ENCODE measurements at regions not wholly inside any gene's neighbourhood (a gene's known extent, or its start where the extent isn't known, plus 50 kb on each side); places are given as distances from the start of the nearest gene placed in this dataset.
A peak's percentile ranks its signal among the peaks of the same experiment; 100 is the strongest.

DNA sequence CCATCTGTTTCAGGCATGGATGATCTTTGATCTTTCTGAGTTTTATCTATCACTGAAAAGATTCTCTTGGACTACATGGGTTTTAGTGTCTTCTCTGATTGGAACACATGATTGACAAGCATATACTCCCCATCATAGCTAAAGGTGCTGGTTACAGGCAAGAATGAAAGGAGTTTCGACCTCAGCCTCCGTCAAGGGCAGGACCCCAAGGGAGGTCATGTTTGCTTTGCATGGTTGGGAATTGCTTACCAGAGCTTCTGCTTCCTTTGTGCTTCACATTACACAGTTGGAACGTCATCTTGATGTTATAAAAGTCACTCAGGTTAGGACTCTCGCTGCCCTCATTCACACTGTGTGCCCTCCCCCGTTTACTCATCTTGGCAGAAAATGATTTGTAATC lies 287.7 kb downstream of the PIK3C3 start:
- intact Hi-C loops (cut with DNase I), result no loop called here
- Histone ChIP-seq H3K36me3 (ENCODE audit: control insufficient read depth in 1 of 2, insufficient read depth in 2 of 2, low read length in 1 of 2) (no peaks in the 10 kb centered on the region), H3K4me3 (ENCODE audit: low read length in 2 of 2) (no peak overlapping the region), H3K9me3 (ENCODE audit: control insufficient read depth, low read length) (no peaks in the 10 kb centered on the region), H3K27ac (ENCODE audit: low read depth in 1 of 2, low read length in 2 of 2) (no peak overlapping the region), H3K4me1 (ENCODE audit: control insufficient read depth in 1 of 2, insufficient read depth in 2 of 2, low read length in 2 of 2) (no peaks in the 10 kb centered on the region), H3K27me3 (ENCODE audit: control insufficient read depth in 1 of 2, insufficient read depth in 2 of 2, low read length in 1 of 2) (no peaks in the 10 kb centered on the region)
- ATAC-seq (ENCODE audit: low FRiP score) (no peak), DNase-seq (no peak)
- 20 to 25% methylated on average over 5 of the region's 5 CpGs for WGBS, 2 donors

DNA sequence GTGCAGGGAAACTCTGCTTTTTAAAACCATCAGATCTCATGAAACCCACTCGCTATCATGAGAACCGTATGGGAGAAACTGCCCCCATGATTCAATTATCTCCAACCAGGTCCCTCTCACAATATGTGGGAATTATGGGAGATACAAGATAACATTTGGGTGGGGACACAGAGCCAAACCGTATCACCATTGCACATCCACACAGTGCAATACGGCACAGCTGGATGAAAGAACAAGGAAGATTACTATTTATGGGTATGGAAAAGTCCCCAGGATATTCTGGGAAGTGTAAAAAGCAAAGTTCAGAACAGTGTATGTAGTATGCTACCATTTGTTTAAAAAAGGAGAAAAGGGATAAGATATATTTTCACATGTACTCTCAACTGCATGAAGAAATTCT lies 290.1 kb downstream of the PIK3C3 start:
- Histone ChIP-seq H3K4me1 (ENCODE audit: control insufficient read depth in 1 of 2, insufficient read depth in 2 of 2, low read length in 2 of 2) (no peaks in the 10 kb centered on the region), H3K4me3 (ENCODE audit: low read length in 2 of 2) (no peak overlapping the region), H3K36me3 (ENCODE audit: control insufficient read depth in 1 of 2, insufficient read depth in 2 of 2, low read length in 1 of 2) (no peaks in the 10 kb centered on the region), H3K27me3 (ENCODE audit: control insufficient read depth in 1 of 2, insufficient read depth in 2 of 2, low read length in 1 of 2) (no peaks in the 10 kb centered on the region), H3K27ac (ENCODE audit: low read depth in 1 of 2, low read length in 2 of 2) (no peak overlapping the region), H3K9me3 (ENCODE audit: control insufficient read depth, low read length) (no peaks in the 10 kb centered on the region)
- no peak for ATAC-seq (ENCODE audit: low FRiP score)
- 83% methylated on average over 4 of the region's 4 CpGs for WGBS, 2 donors
- DNase-seq, result no peak
- intact Hi-C loops (cut with DNase I), result no loop called here

DNA sequence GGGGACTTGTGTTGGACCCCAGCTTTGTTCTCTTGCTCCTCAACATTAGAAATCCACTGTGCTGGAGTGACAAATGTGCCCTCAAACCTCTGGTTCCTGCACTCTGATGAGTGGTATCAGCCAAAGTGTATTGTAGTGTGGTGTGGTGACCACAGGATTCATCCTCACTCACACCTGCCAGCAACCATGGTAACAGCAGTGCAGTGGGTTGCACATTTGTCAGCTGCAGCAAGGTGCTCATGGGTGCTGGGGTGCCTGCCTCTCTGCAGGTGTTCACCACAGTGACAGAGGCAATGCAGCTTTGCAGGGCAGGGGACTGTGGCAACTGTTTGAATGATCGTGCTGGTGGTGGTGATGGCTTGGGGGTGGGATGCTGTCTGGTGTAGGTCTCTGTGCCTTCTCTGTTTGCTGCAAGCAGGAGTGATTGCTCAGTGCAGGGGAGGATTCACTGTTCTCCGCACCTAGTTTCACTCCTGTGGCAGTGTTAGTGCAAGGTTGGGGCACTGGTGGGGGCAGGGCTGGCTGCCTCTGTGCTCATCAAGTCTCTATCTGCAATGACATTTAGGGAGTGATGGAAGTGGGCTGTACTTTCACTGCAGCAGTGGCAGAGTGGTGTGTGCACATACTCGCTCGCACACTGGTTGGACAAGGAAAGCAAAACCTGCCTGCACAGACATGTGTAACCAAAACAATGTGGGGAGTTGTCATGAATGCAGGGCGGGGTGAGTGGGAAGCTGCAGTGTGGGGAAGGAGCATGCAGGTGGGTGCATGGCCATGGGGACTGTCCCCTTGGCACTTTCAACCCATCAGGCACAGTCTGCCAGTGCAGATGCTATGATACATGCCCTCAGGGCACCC lies 301.1 kb downstream of the PIK3C3 start:
- no peaks in the 10 kb centered on the region for H3K36me3 ChIP-seq (ENCODE audit: control insufficient read depth in 1 of 2, insufficient read depth in 2 of 2, low read length in 1 of 2)
- H3K9me3 ChIP-seq (ENCODE audit: control insufficient read depth, low read length), result peaks cover 2% of the 10 kb centered on the region
- 83 to 85% methylated on average over 5 of the region's 5 CpGs for WGBS, 2 donors
- ATAC-seq (ENCODE audit: low FRiP score) (peak; percentile 36), DNase-seq (no peak)
- no peaks in the 10 kb centered on the region for H3K27me3 ChIP-seq (ENCODE audit: control insufficient read depth in 1 of 2, insufficient read depth in 2 of 2, low read length in 1 of 2)
- intact Hi-C loops (cut with DNase I), result no loop called here
- no peak overlapping the region for H3K27ac ChIP-seq (ENCODE audit: low read depth in 1 of 2, low read length in 2 of 2)
- no peak overlapping the region for H3K4me3 ChIP-seq (ENCODE audit: low read length in 2 of 2)
- no peaks in the 10 kb centered on the region for H3K4me1 ChIP-seq (ENCODE audit: control insufficient read depth in 1 of 2, insufficient read depth in 2 of 2, low read length in 2 of 2)

DNA sequence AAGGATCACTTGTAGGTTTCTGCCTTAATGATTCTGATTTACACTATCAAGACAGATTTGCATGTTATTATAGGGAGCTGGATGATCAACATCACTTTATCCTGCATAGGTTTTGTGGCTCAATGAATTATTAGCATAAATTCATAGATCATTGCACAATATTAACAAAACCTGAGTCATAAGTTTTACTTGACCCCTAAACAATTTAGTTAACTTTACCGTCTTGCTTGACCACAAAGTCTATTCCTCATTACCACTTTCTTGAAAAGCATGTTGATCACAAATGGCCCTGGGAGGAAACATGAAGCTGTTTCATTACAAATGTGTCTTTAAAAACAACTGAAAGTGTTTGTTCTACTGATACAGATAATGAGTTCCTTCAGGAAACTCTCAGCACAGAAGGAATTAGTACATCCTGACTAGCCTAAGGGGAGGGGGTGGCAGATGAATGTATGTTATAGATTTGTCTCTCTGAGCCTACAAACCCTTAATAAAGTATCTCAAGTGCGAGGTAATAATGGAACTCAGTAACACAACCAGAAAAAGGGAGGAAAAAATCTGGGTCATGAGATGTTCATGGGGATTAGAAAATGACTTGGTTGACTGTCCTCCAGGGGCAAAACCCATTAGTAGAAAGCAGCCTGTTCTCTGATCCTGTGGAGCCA lies 303.4 kb downstream of the PIK3C3 start:
- Histone ChIP-seq H3K27me3 (ENCODE audit: control insufficient read depth in 1 of 2, insufficient read depth in 2 of 2, low read length in 1 of 2) (no peaks in the 10 kb centered on the region), H3K4me3 (ENCODE audit: low read length in 2 of 2) (no peak overlapping the region), H3K36me3 (ENCODE audit: control insufficient read depth in 1 of 2, insufficient read depth in 2 of 2, low read length in 1 of 2) (no peaks in the 10 kb centered on the region), H3K4me1 (ENCODE audit: control insufficient read depth in 1 of 2, insufficient read depth in 2 of 2, low read length in 2 of 2) (no peaks in the 10 kb centered on the region), H3K27ac (ENCODE audit: low read depth in 1 of 2, low read length in 2 of 2) (no peak overlapping the region), H3K9me3 (ENCODE audit: control insufficient read depth, low read length) (no peaks in the 10 kb centered on the region)
- intact Hi-C loops (cut with DNase I), result no loop called here
- WGBS, 2 donors, result 68 to 70% methylated on average over 2 of the region's 2 CpGs
- ATAC-seq (ENCODE audit: low FRiP score), result no peak
- no peak for DNase-seq

DNA sequence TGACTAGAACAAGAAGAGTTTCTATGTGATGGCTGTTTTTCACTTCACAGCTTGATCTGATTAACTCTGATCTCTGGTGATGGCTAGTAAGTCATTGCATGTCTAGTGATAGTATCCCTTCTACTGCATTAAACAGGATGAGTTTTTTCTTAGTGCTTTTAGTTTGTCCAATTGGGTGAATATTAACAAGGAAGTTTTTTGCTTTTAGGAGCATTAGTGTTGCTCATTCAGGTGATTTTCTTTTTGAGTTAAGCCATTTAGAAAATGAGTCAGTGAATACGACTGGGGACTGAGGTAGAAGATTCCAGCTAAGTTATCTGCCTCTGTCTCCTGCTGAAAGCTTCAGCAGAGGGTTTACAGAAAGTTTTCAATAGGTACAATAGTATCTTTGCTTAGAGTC lies 306.7 kb downstream of the PIK3C3 start:
- ATAC-seq (ENCODE audit: low FRiP score) (no peak), DNase-seq (no peak)
- Histone ChIP-seq H3K27me3 (ENCODE audit: control insufficient read depth in 1 of 2, insufficient read depth in 2 of 2, low read length in 1 of 2) (peaks cover 0 to 2% of the 10 kb centered on the region in 2 donors), H3K27ac (ENCODE audit: low read depth in 1 of 2, low read length in 2 of 2) (no peak overlapping the region), H3K4me3 (ENCODE audit: low read length in 2 of 2) (no peak overlapping the region), H3K36me3 (ENCODE audit: control insufficient read depth in 1 of 2, insufficient read depth in 2 of 2, low read length in 1 of 2) (no peaks in the 10 kb centered on the region), H3K4me1 (ENCODE audit: control insufficient read depth in 1 of 2, insufficient read depth in 2 of 2, low read length in 2 of 2) (no peaks in the 10 kb centered on the region), H3K9me3 (ENCODE audit: control insufficient read depth, low read length) (no peaks in the 10 kb centered on the region)
- WGBS, 2 donors, result 79 to 82% methylated on average over 1 of the region's 1 CpG
- intact Hi-C loops (cut with DNase I), result no loop called here

DNA sequence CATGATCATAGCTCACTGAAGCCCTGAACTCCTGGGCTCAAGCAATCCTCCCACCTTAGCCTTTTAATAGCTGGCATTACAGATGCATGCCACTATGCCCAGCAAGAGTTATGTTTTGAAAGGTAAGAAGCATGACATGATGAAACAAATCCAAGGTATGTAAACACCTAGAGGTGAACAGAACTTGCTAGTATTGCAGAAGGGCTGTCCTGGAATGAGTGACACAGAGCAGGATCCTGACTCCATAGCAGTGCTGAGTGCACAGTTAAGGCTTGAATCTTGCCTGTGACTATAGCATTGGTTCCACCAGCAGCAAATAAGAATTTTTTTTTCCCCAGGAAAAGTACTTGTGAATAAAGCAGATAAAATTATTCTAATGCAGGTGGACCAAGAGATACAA lies 309.5 kb downstream of the PIK3C3 start:
- ATAC-seq (ENCODE audit: low FRiP score) (no peak), DNase-seq (no peak)
- Histone ChIP-seq H3K36me3 (ENCODE audit: control insufficient read depth in 1 of 2, insufficient read depth in 2 of 2, low read length in 1 of 2) (no peaks in the 10 kb centered on the region), H3K4me1 (ENCODE audit: control insufficient read depth in 1 of 2, insufficient read depth in 2 of 2, low read length in 2 of 2) (no peaks in the 10 kb centered on the region), H3K4me3 (ENCODE audit: low read length in 2 of 2) (no peak overlapping the region), H3K27me3 (ENCODE audit: control insufficient read depth in 1 of 2, insufficient read depth in 2 of 2, low read length in 1 of 2) (peaks cover 0 to 2% of the 10 kb centered on the region in 2 donors), H3K27ac (ENCODE audit: low read depth in 1 of 2, low read length in 2 of 2) (no peak overlapping the region), H3K9me3 (ENCODE audit: control insufficient read depth, low read length) (no peaks in the 10 kb centered on the region)
- intact Hi-C loops (cut with DNase I), result no loop called here

DNA sequence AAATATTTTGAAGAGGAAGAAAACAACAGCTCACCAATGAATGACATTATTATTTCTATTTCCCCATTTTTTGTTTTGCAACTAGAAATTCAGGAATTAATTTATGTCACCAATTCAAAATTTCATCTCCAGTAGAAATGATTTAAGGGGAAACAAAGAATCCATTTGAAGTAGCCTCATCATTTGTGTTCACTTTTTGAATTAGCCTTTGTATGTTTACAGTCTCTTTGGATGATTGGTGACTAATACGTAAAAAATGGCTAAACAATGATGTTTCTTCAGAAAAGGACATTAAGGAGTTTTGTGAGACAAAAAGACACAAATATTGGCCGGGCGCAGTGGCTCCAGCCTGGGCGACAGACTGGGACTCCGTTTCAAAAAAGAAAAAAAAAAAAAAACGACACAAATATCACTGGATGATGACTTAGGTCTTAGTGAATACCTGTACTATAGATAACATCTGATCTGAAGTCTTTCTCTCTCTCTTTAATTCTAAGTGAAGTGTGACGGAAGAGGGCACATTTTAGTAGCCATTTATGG lies 313.2 kb downstream of the PIK3C3 start:
- ATAC-seq (ENCODE audit: low FRiP score) (no peak), DNase-seq (no peak)
- no peak overlapping the region for H3K4me3 ChIP-seq (ENCODE audit: low read length in 2 of 2)
- H3K4me1 ChIP-seq (ENCODE audit: control insufficient read depth in 1 of 2, insufficient read depth in 2 of 2, low read length in 2 of 2), result no peaks in the 10 kb centered on the region
- peaks cover 0 to 2% of the 10 kb centered on the region in 2 donors for H3K27me3 ChIP-seq (ENCODE audit: control insufficient read depth in 1 of 2, insufficient read depth in 2 of 2, low read length in 1 of 2)
- intact Hi-C loops (cut with DNase I), result no loop called here
- H3K27ac ChIP-seq (ENCODE audit: low read depth in 1 of 2, low read length in 2 of 2), result no peak overlapping the region
- no peaks in the 10 kb centered on the region for H3K9me3 ChIP-seq (ENCODE audit: control insufficient read depth, low read length)
- H3K36me3 ChIP-seq (ENCODE audit: control insufficient read depth in 1 of 2, insufficient read depth in 2 of 2, low read length in 1 of 2), result no peaks in the 10 kb centered on the region
- 62 to 73% methylated on average over 7 of the region's 7 CpGs for WGBS, 2 donors

DNA sequence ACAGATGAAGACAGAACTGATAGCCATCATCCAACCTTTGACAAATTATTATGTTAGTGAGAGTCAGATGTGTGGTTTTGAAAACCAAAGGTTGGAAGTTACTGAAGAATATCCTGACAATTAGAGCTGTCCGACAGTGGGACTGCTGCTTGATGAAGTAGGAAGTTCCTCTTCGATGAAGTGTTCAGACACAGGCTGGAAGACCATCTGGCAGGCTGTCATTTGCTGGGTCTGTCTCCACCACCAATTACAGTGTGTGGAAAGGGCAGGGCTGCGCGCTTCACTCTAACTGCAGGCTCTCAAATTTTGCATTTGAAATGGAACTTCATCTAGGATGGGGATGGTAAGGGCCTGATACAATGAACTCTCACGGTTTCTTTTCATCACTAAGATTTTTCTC lies 313.8 kb downstream of the PIK3C3 start:
- H3K27ac ChIP-seq (ENCODE audit: low read depth in 1 of 2, low read length in 2 of 2), result no peak overlapping the region
- 53 to 55% methylated on average over 5 of the region's 5 CpGs for WGBS, 2 donors
- ATAC-seq (ENCODE audit: low FRiP score), result no peak
- no peaks in the 10 kb centered on the region for H3K36me3 ChIP-seq (ENCODE audit: control insufficient read depth in 1 of 2, insufficient read depth in 2 of 2, low read length in 1 of 2)
- no peaks in the 10 kb centered on the region for H3K4me1 ChIP-seq (ENCODE audit: control insufficient read depth in 1 of 2, insufficient read depth in 2 of 2, low read length in 2 of 2)
- intact Hi-C loops (cut with DNase I), result no loop called here
- peaks cover 0 to 2% of the 10 kb centered on the region in 2 donors for H3K27me3 ChIP-seq (ENCODE audit: control insufficient read depth in 1 of 2, insufficient read depth in 2 of 2, low read length in 1 of 2)
- no peak overlapping the region for H3K4me3 ChIP-seq (ENCODE audit: low read length in 2 of 2)
- DNase-seq, result no peak
- H3K9me3 ChIP-seq (ENCODE audit: control insufficient read depth, low read length), result no peaks in the 10 kb centered on the region

Data from aorta (tissue), 5 donors.